ENCODE measurements at regions not wholly inside any gene's neighbourhood (a gene's known extent, or its start where the extent isn't known, plus 50 kb on each side); places are given as distances from the start of the nearest gene placed in this dataset. TPM values are rescaled to one million over a fixed set of nuclear protein-coding genes. Genes with fewer than 3 reads are reported as not detected.

DNA sequence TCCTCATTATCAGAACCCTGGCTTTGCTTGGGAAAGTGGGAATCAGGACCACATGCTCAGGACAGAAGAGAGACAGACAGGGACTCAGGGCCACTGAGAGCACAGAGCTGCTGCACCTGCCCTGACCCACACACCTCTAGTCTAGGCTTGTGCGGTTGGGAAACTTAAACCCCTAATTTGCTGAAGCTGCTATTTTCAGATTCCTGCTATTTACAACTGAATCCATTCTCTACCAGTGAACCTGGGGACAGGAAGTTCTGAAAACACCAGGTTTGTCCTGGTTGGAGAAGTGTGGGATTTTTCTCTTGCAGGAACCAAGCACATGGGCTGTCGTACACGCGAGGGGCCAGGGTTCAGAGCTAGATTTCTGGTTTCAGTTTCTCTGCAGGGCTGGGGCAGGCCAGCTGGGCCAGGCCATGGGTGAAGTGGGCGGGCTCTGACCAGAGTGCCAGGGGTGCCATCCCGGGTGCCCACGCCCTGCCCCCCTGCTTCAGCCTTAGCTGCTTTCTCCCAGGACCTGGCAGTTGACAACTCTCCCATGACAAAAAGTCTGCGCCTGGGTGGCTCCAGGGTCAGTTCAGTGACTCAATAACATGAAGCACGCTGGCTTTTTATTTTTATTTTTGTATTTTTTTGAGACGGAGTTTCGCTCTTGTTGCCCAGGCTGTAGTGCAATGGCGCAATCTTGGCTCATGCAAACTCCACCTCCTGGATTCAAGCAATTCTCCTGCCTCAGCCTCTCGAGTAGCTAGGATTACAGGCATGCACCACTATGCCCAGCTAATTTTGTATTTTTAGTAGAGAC lies 51.3 kb upstream of the SLC1A4 start:
- DNase-seq (ENCODE audit: extremely low spot score in 2 of 2): no peak
- intact Hi-C loops (cut with DNase I): no loop called here
- Histone ChIP-seq H3K27ac (no peak overlapping the region), H3K4me3 (peak overlapping the region in 1 of 2 donors; percentile 13), H3K27me3 (no peaks in the 10 kb centered on the region), H3K4me1 (peaks cover 6% of the 10 kb centered on the region), H3K36me3 (no peaks in the 10 kb centered on the region), H3K9me3 (no peaks in the 10 kb centered on the region)
- TF ChIP-seq, protein P1, sequence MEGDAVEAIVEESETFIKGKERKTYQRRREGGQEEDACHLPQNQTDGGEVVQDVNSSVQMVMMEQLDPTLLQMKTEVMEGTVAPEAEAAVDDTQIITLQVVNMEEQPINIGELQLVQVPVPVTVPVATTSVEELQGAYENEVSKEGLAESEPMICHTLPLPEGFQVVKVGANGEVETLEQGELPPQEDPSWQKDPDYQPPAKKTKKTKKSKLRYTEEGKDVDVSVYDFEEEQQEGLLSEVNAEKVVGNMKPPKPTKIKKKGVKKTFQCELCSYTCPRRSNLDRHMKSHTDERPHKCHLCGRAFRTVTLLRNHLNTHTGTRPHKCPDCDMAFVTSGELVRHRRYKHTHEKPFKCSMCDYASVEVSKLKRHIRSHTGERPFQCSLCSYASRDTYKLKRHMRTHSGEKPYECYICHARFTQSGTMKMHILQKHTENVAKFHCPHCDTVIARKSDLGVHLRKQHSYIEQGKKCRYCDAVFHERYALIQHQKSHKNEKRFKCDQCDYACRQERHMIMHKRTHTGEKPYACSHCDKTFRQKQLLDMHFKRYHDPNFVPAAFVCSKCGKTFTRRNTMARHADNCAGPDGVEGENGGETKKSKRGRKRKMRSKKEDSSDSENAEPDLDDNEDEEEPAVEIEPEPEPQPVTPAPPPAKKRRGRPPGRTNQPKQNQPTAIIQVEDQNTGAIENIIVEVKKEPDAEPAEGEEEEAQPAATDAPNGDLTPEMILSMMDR (IDR thresholded peaks at IDR 0.05): no peak
- TF ChIP-seq POLR2A (IDR thresholded peaks at IDR 0.05): no peak
- no peak for TF ChIP-seq POLR2AphosphoS5 (IDR thresholded peaks at IDR 0.05; ENCODE audit: insufficient read depth in 1 of 2, low read depth in 1 of 2)

DNA sequence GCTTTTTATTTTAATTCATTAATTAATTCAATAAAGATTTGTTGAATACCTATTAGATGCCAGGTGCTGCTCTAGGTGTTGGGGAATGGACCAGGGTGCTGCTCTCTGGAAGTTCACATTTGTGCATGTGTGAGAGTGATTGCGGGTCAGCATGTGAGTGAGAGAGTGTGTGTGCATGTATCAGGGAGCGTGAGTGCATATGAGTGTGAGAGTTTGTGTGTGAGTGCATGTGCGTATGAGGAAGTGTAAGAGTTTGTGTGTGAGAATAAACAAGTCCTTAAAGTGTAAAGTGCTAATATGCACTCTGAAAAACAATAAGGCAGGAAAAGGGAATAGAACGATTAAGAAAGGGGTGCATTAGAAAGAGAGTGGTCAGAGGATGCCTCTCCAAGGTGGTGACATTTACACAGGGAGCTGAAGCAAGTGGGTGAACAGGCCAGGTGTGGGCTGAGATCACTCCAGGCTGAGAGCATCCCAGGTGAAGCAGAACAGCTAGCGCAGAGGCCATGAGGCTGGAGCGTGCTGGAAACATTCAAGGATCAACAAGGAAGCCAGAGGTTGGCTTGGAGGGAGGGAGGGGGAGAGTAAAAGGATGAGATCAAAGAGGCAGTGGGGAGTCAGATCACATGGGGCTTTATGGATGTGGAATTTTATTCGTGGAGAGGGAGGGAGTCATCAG lies 50.5 kb upstream of the SLC1A4 start:
- no peak for DNase-seq (ENCODE audit: extremely low spot score in 2 of 2)
- H3K27me3 ChIP-seq: no peaks in the 10 kb centered on the region
- intact Hi-C loops (cut with DNase I): no loop called here
- H3K4me3 ChIP-seq: no peak overlapping the region
- peaks cover 15% of the 10 kb centered on the region for H3K4me1 ChIP-seq
- no peaks in the 10 kb centered on the region for H3K9me3 ChIP-seq
- H3K27ac ChIP-seq: no peak overlapping the region
- H3K36me3 ChIP-seq: no peaks in the 10 kb centered on the region
- no peak for TF ChIP-seq POLR2A (IDR thresholded peaks at IDR 0.05)
- TF ChIP-seq, protein P1 (IDR thresholded peaks at IDR 0.05): no peak
- no peak for TF ChIP-seq POLR2AphosphoS5 (IDR thresholded peaks at IDR 0.05; ENCODE audit: insufficient read depth in 1 of 2, low read depth in 1 of 2)

DNA sequence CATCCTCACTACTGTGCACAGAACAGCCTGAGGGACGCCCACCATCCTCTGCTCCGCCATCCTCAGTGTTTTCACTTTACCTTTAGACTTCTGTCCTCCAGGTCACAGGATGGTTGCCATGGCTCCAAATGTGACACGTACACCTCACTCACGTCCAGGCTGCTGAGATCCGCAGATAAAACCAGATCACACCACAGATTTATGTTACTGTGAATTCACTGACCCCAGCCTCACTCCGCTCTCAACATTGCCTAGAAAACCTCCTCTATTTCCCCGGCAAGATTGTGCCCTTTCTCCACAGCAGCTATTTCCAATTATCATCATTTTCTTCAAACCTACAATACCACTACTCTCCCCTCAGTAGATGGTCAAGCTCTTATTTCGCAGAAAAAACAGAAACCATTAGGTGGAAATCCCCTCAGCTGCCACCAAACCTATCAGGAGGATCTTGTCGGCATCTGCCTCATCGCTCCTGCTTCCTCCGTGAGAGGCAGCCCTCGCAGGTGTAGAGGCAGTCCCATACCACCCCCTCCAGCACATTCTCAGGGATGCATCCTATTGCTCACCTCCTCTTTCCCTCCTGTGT lies 49.8 kb upstream of the SLC1A4 start:
- intact Hi-C loops (cut with DNase I): no loop called here
- H3K27ac ChIP-seq: no peak overlapping the region
- TF ChIP-seq POLR2A (IDR thresholded peaks at IDR 0.05): no peak
- TF ChIP-seq, protein P1 (IDR thresholded peaks at IDR 0.05): no peak
- no peak for TF ChIP-seq POLR2AphosphoS5 (IDR thresholded peaks at IDR 0.05; ENCODE audit: insufficient read depth in 1 of 2, low read depth in 1 of 2)
- H3K4me1 ChIP-seq: peaks cover 20% of the 10 kb centered on the region
- no peak overlapping the region for H3K4me3 ChIP-seq
- H3K36me3 ChIP-seq: no peaks in the 10 kb centered on the region
- H3K9me3 ChIP-seq: no peaks in the 10 kb centered on the region
- DNase-seq (ENCODE audit: extremely low spot score in 2 of 2): no peak
- H3K27me3 ChIP-seq: no peaks in the 10 kb centered on the region

Small RNA genes in the stretch of these regions (small RNA-seq; reads per million reads assigned to genes)
- not detected for gene RF00019
- gene RN7SL211P: not detected
- not detected for gene RN7SL341P
